ENCODE measurements at regions not wholly inside any gene's neighbourhood (a gene's known extent, or its start where the extent isn't known, plus 50 kb on each side); places are given as distances from the start of the nearest gene placed in this dataset.

DNA sequence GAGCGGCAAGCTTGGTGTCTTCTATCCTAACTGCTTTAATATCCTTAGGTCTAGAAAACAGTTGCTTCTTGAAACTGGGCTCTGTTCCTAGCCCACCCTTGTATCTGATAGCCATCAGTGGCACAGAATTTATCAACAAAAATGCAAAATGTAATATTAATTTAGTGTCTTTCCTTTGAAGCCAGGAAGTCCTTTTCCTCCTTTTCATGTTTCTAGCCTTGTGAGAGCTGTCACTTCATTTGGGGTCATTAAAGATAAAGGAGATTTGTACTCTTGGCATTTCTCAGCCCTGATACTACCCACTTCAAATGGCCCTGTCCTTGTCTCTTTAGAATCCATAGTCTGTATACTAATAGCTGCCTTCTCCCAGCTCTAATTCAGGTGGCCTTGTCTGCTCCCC lies 111.0 kb downstream of the GAS1 start:
- DNase-seq (ENCODE audit: low read depth): no peak
- H3K4me3 ChIP-seq (replicated peaks; ENCODE audit: low read depth, low read length): no peak overlapping the region
- TF ChIP-seq, protein P1, sequence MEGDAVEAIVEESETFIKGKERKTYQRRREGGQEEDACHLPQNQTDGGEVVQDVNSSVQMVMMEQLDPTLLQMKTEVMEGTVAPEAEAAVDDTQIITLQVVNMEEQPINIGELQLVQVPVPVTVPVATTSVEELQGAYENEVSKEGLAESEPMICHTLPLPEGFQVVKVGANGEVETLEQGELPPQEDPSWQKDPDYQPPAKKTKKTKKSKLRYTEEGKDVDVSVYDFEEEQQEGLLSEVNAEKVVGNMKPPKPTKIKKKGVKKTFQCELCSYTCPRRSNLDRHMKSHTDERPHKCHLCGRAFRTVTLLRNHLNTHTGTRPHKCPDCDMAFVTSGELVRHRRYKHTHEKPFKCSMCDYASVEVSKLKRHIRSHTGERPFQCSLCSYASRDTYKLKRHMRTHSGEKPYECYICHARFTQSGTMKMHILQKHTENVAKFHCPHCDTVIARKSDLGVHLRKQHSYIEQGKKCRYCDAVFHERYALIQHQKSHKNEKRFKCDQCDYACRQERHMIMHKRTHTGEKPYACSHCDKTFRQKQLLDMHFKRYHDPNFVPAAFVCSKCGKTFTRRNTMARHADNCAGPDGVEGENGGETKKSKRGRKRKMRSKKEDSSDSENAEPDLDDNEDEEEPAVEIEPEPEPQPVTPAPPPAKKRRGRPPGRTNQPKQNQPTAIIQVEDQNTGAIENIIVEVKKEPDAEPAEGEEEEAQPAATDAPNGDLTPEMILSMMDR (IDR thresholded peaks at IDR 0.05; ENCODE audit: low read length, missing control alignments): no peak

DNA sequence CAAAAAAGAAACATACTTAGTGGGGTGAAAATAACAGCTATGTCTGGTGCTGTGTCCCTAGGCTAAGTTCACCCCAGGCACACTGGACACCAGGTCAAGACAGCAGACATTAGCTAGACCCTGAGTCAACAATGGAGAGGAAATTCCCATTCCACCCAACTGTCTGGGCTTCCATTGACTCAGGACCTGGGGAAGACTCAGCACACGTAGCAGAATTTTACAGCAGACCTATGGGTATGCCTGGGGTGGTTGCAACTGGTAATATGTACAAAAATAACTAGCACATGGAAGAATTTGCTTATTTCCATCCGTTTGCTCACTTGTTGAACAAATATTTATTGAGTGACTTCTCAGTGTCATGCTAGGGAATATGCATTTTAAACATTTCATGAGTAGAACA lies 117.0 kb downstream of the GAS1 start:
- TF ChIP-seq, protein P1 (IDR thresholded peaks at IDR 0.05; ENCODE audit: low read length, missing control alignments): no peak
- DNase-seq (ENCODE audit: low read depth): no peak
- H3K4me3 ChIP-seq (replicated peaks; ENCODE audit: low read depth, low read length): no peak overlapping the region

GRCh38 chr9:86829496-86830046 lies 117.7 kb downstream of the GAS1 start:
- TF ChIP-seq, protein P1 (IDR thresholded peaks at IDR 0.05; ENCODE audit: low read length, missing control alignments): no peak
- no peak for DNase-seq (ENCODE audit: low read depth)

GRCh38 chr9:86828631-86829030 lies 118.7 kb downstream of the GAS1 start:
- no peak overlapping the region for H3K4me3 ChIP-seq (replicated peaks; ENCODE audit: low read depth, low read length)
- TF ChIP-seq, protein P1 (IDR thresholded peaks at IDR 0.05; ENCODE audit: low read length, missing control alignments): no peak
- no peak for DNase-seq (ENCODE audit: low read depth)

More at GRCh38 chr9:86829496-86830046, 117.7 kb downstream of the GAS1 start:
- H3K4me3 ChIP-seq (replicated peaks; ENCODE audit: low read depth, low read length): no peak overlapping the region

DNA sequence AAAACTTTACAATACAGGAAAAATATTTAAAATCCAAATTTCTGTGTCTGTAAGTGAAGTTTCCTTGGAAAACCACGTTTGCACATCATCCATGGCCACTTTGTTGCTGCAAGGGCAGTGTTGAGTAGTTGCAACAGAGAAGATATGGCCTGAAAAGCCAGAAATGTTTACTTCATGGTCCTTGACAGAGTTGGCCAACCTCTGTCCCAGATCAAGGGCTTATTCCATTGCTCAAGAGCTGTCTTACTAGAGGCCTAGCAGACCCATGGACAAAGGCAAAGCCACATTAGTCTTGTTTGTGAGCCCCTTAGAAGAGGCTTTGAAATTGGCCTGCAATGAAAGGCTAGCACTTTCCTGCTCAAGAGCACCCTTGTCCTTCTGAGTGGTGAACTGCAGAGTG lies 119.4 kb downstream of the GAS1 start:
- TF ChIP-seq, protein P1 (IDR thresholded peaks at IDR 0.05; ENCODE audit: low read length, missing control alignments): no peak
- H3K4me3 ChIP-seq (replicated peaks; ENCODE audit: low read depth, low read length): no peak overlapping the region

DNA sequence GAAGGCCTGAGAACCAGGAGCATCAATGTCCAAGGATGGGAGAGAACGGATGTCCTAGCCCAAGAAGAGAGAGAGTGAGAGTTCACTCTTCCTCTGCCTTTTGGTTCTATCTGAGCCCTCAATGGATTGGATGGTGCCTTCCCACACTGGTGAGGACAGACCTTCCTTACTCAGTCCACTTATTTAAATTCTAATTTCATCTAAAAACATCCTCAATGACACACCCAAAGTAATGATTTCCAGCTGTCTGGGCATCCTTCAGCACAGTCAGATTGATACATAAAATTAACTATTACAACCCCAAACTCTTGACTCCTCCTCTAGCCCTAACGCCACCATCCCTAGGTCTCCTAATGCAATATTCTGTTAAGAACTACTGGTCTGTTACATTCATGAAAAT lies 122.0 kb downstream of the GAS1 start:
- DNase-seq (ENCODE audit: low read depth): no peak
- TF ChIP-seq, protein P1 (IDR thresholded peaks at IDR 0.05; ENCODE audit: low read length, missing control alignments): no peak

More for the DNA sequence above, 119.4 kb downstream of the GAS1 start:
- peak; percentile 22 for DNase-seq (ENCODE audit: low read depth)

More for the DNA sequence above, 122.0 kb downstream of the GAS1 start:
- H3K4me3 ChIP-seq (replicated peaks; ENCODE audit: low read depth, low read length): no peak overlapping the region

Measured in fibroblast of pulmonary artery (primary cell).